ENCODE measurements at regions not wholly inside any gene's neighbourhood (a gene's known extent, or its start where the extent isn't known, plus 50 kb on each side); places are given as distances from the start of the nearest gene placed in this dataset.

DNA sequence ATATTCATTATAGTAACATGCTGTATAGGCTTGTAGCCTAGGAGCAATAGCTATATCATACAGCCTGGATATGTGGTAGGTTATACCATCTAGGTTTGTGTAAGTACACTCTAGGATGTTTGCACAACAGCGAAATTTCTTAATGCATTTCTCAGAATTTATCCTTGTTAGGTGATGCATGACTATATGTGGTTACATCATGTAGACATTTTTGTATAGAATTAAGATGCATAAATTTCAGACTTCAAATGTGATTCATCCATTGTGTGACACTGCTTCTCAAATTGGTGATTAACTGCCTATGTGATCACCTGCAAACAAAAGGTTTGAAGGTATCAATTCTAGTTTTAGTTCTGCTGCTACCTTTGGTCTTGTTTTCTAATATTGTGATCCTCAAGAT is 1787.0 kb upstream of the PIK3C3 start (continued):
- TF ChIP-seq, protein P1, sequence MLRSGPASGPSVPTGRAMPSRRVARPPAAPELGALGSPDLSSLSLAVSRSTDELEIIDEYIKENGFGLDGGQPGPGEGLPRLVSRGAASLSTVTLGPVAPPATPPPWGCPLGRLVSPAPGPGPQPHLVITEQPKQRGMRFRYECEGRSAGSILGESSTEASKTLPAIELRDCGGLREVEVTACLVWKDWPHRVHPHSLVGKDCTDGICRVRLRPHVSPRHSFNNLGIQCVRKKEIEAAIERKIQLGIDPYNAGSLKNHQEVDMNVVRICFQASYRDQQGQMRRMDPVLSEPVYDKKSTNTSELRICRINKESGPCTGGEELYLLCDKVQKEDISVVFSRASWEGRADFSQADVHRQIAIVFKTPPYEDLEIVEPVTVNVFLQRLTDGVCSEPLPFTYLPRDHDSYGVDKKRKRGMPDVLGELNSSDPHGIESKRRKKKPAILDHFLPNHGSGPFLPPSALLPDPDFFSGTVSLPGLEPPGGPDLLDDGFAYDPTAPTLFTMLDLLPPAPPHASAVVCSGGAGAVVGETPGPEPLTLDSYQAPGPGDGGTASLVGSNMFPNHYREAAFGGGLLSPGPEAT (IDR thresholded peaks at IDR 0.05; ENCODE audit: low read depth), result no peak

DNA sequence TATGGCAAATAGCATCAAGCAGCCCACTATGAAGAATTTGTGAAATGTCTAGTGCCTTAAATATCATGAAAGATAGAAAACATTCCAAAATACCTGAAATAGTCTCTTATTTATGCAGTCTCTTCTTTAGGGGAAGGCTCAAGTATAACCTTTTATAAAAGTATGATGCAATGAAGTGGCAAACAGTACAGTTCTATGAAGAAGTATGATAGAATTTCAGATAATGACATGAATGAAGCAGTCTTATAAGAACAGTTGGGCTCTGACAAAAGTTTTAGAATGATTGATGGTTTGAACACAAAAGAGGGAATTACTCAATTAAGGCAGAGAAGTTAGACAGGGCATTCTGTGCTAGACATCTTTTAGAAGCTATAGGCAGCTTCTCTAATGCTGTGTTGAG is 1791.8 kb upstream of the PIK3C3 start:
- Histone ChIP-seq H3K4me1 (ENCODE audit: control insufficient read depth, insufficient read depth, low read length) (no peaks in the 10 kb centered on the region), H3K79me2 (ENCODE audit: control insufficient read depth, insufficient read depth, low read length) (no peaks in the 10 kb centered on the region), H3K27ac (ENCODE audit: control insufficient read depth, insufficient read depth) (no peak overlapping the region), H3K4me2 (ENCODE audit: control insufficient read depth, insufficient read depth) (no peak overlapping the region), H2AFZ (ENCODE audit: control insufficient read depth, low read depth, low read length) (no peak overlapping the region), H3K27me3 (replicated peaks in 1 of 2; ENCODE audit: control insufficient read depth in 2 of 2, insufficient read depth in 2 of 2, low read length in 1 of 2) (no peaks in the 10 kb centered on the region), H3K9ac (ENCODE audit: control insufficient read depth, insufficient read depth, low read length) (no peak overlapping the region), H3K9me3 (replicated peaks; ENCODE audit: control insufficient read depth, insufficient read depth, low read length) (no peaks in the 10 kb centered on the region), H3K36me3 (ENCODE audit: control insufficient read depth in 2 of 2, insufficient read depth in 2 of 2, low read length in 1 of 2) (no peaks in the 10 kb centered on the region), H3K4me3 (no peak overlapping the region), H4K20me1 (ENCODE audit: control insufficient read depth, insufficient read depth) (no peaks in the 10 kb centered on the region)
- intact Hi-C loops (cut with micrococcal nuclease; ENCODE audit: unreplicated experiment) (loop anchor here (5.0 kb wide), 1 partner anchor 211 kb away; no protein-coding TSS in a partner anchor), in situ Hi-C loops (cut with MboI) (no loop called here)
- ChIA-PET RAD21 (ENCODE audit: unreplicated experiment) (interaction anchor here (0.8 to 1.2 kb wide), 2 partner anchors 11 to 14 kb away, joined by 3 read pairs; no protein-coding TSS in a partner anchor), CTCF (interaction anchor here (1.2 kb wide), 1 partner anchor 55 kb away, joined by 3 read pairs; no protein-coding TSS in a partner anchor), SMC1A (ENCODE audit: uncharacterized antibody, unreplicated experiment) (interaction anchor here (0.6 to 1.6 kb wide), 4 partner anchors 8 to 480 kb away, joined by 3 to 5 read pairs (median 3); no protein-coding TSS in a partner anchor), POLR2A (no interaction called here)
- ATAC-seq (no peak), DNase-seq (ENCODE audit: low read depth, low spot score) (no peak), FAIRE-seq (no peak)
- no TSS peak for BruUV-seq (replicated peaks)
- TF ChIP-seq, protein P2, sequence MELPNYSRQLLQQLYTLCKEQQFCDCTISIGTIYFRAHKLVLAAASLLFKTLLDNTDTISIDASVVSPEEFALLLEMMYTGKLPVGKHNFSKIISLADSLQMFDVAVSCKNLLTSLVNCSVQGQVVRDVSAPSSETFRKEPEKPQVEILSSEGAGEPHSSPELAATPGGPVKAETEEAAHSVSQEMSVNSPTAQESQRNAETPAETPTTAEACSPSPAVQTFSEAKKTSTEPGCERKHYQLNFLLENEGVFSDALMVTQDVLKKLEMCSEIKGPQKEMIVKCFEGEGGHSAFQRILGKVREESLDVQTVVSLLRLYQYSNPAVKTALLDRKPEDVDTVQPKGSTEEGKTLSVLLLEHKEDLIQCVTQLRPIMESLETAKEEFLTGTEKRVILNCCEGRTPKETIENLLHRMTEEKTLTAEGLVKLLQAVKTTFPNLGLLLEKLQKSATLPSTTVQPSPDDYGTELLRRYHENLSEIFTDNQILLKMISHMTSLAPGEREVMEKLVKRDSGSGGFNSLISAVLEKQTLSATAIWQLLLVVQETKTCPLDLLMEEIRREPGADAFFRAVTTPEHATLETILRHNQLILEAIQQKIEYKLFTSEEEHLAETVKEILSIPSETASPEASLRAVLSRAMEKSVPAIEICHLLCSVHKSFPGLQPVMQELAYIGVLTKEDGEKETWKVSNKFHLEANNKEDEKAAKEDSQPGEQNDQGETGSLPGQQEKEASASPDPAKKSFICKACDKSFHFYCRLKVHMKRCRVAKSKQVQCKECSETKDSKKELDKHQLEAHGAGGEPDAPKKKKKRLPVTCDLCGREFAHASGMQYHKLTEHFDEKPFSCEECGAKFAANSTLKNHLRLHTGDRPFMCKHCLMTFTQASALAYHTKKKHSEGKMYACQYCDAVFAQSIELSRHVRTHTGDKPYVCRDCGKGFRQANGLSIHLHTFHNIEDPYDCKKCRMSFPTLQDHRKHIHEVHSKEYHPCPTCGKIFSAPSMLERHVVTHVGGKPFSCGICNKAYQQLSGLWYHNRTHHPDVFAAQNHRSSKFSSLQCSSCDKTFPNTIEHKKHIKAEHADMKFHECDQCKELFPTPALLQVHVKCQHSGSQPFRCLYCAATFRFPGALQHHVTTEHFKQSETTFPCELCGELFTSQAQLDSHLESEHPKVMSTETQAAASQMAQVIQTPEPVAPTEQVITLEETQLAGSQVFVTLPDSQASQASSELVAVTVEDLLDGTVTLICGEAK (IDR thresholded peaks at IDR 0.05; ENCODE audit: borderline replicate concordance), result no peak
- TF ChIP-seq RFX5 (IDR thresholded peaks at IDR 0.05; ENCODE audit: low read depth, low read length) (no peak), ZNF24 (IDR thresholded peaks at IDR 0.05) (no peak), HCFC1 (IDR thresholded peaks at IDR 0.05; ENCODE audit: low read length) (no peak), MYC (IDR thresholded peaks at IDR 0.05; ENCODE audit: insufficient read depth, insufficient read length, insufficient replicate concordance, low read length, severe bottlenecking) (no peak), NR2C2 (IDR thresholded peaks at IDR 0.05; ENCODE audit: borderline replicate concordance, control insufficient read depth, insufficient read length, low read depth) (no peak)

All from GM12878 (cell line).